Activated CD8-positive, alpha-beta memory T cell treated with anti-CD3 and anti-CD28 coated beads, Interleukin-2, amount 50 U/mL, for 1 hour (primary cell): ENCODE measurements at regions not wholly inside any gene's neighbourhood (a gene's known extent, or its start where the extent isn't known, plus 50 kb on each side); places are given as distances from the start of the nearest gene placed in this dataset.

Experiments used
- DNase-seq: peaks from one replicate; pipeline ENCODE4 v3.0.0-alpha.2; 2020; ENCODE audit errors: extremely low read depth

DNA sequence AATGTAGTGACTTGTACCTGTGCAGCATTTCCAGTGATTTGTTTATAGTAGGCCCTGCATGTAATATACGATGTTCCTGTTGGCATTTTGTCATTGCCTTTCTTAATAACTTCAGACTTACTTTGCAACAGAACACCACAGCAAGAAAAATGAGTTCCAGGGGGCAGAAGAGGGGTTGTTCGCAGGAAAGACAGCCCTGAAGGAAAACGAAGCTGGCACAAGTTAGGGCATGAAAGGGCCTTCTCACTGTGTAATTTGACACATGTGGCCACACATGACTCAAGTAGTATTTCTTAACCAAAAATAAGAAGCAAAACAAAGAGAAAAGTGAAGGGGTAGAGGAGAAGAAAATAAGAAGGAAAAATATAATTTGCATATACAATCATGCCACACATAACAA, 265.8 kb upstream of the SMIM31 start:
- DNase-seq: no peak

DNA sequence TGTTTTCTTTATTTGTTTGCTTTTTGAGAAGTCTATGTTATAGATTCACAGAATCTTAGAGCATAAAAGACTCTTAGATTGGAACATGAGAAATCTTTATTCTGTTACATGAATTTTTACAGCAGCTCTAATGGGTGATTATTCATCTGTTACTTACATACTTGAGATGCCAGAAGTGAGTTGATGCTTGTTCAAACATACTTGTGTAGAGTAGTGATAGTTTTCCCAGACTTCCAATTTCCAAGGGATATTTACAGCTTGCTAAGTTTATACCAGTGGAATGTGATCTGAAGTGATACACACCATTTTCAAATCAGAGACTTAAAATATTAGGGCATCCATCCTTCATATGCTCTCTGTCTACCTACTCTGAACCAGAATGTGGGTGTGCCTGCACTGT, 252.9 kb upstream of the SMIM31 start:
- DNase-seq: no peak

GRCh38 chr4:164503874-164504273, 250.1 kb upstream of the SMIM31 start:
- no peak for DNase-seq

- no peak for DNase-seq
Measured at GRCh38 chr4:164508097-164508496, 245.8 kb upstream of the SMIM31 start.

DNA sequence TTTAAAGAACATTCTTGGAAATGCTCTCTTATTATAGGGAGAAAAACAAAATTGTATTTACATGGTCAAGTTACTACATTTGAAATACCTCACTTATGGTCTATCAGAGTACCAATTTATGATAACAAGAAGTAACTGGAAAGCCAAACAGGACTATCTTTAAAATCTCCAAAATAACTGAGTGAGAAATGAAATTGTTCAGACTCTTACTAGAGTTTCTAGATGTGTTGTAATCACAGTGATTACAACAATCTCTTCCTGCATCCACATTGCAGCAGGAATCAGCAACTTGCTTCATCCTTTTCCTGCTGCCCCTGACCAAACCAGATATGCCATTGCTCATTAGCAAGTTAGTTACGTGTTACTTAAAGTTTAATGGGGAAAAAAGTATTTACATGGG, 245.2 kb upstream of the SMIM31 start:
- DNase-seq: no peak

DNA sequence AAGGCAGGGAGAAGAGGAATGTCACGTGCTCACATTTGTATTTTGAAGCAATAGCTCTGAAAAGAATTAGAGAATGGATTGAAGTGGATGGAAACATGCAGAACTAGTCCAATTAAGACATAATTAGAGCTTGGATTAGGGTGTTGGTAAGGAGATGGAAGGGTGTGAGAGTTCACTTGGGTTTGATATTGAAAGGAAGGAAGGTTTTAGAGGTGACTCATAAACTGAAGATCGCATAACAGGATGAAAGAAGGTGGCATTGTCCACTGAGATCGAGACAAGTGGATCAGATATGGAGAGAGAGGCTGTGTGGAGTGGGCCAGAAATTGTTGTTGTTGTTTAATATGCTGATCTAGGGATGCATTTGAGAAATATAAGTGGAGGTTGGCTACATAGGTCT, 244.0 kb upstream of the SMIM31 start:
- no peak for DNase-seq

- no peak for DNase-seq
Measured at GRCh38 chr4:164512124-164512523, 241.8 kb upstream of the SMIM31 start.

DNA sequence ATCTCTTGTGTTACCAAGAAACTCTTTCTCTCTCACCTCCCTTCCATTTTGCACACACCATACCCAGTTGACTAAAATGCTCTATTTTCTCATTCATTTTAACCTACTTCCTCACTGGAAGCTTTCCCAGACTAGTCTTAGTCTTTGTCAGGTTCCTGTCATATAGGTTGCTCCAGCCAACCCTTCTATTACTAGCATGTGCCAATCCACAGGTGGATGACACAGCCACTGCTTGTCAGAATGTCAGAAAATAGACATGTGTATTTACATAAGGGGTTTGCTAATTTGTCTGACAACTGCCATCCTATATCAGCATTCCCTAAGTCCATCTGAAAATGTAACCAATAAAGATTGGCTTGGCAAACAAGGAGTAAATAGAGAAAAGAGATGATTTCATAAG, 239.2 kb upstream of the SMIM31 start:
- no peak for DNase-seq

- DNase-seq: no peak
Measured at GRCh38 chr4:164524789-164525188, 229.1 kb upstream of the SMIM31 start.

DNA sequence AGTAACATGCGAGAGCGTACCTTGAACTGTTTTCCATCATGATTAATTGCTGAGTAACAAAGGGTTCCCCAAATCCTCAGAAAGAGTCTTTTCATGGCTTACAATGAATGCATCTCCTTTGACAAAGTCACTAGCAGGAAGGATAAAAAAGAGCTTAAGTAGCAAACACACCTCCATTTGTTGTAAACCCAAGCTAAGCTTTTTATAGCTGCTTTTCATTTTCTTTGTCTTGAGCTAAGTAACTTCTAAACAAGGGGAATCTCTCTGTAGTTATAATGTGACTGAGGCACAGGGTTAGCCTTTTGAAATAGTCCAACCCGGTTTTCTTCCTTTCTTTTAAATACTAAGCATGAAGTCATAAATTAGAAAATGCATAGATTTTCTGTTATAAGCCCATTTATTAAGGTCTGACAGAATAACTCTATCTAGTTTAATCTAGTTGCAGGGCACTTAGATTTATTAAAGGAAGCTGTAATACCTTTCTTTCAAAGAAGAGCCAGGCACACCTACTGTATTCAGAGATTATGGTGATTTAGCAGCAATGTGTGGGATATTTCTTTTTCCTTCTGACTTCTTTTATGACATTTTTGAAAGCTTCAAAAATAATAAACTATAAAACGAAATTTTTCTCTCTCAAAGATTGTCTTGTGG, 226.9 kb upstream of the SMIM31 start:
- DNase-seq: no peak

DNA sequence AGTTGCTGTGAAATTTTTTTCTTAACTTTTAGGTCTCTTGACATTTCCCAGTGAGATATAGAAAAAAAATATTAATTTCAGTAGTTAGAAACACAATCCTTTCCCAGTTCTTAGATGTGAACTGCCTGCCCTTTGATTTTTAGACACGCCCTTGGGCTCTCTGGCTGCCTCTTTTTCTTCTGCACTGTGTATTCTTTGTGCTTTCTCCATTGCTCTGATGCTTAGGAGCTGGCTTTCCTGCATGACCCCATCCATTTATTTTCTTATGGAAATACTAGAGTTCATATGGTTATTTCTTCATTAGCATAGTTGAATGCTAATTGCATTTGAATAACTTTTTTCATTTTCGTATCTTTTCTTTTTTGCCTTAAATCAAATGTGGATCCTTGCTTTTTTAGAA, 224.9 kb upstream of the SMIM31 start:
- no peak for DNase-seq

DNA sequence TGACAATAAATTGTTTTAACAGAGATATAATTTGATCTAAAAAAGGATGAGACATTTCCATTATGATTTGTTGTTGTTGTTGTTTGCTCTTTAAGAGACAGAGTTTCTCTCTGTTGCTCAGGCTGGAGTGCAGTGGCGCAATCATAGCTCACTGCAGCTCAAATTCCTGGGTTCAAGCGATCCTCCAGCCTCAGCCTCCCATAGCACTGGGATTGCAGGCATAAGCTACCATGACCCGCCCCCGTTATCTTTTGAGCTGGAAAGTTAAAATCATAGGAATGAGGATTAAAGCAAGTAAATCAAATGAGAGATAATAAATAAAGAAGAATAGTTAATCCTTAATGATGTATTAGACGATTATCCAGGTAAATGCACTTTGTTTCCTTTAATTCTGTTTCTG, 224.4 kb upstream of the SMIM31 start:
- DNase-seq: no peak

DNA sequence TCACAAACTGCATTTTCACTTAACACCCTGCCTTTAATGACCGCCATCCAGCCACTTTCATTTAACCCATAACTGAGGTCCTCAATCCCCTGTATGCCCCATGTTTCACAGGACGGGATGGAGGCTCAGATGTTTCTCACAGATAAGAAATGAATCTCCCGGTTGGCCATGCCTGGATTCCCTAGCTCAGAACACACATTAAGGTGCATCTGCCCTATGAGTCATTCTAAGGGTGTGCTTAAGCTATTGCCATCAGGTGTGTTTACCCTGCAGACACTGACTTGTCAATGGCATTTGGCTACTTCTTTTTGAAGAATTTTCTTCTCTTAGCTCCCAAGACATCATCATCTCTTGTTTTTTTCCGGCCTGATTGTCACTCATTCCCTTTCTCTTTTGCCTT, 222.6 kb upstream of the SMIM31 start:
- no peak for DNase-seq

DNA sequence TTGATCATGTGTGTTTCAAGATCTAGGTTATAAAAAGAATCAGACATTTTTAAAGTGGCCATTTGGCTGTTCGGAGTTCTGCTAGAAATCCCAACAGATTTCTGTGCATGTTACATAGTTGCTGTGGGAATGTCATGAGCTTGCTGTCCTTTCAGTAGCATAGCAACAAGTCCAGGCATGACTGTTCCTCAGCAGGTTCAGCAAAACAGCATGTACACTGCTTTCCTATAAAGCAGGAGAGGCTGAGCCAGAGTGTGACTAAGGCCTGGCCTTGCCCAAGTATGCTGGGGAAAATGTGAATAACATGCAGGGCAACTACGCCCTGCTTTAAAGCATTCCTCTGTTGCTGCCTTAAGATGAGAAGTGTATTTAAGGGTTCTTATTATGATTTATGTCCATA, 217.1 kb upstream of the SMIM31 start:
- no peak for DNase-seq

- DNase-seq: no peak
Measured at GRCh38 chr4:164538097-164538496, 215.8 kb upstream of the SMIM31 start.

DNA sequence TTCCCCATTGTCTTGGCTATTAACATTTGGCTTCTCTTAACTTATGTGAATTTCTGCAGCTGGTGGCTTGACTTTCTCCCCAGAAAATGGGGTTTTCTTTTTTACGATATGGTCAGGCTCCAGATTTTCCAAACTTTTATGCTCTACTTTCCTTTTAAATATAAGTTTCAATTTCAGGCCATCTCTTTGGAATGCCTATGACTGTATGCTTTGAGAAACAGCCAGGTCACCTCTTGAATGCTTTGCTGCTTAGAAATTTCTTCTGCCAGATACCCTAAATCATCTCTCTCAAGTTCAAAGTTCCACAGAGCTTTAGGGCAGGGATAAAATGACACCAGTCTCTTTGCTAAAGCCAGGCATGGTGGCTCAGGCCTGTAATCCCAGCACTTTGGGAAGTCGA, 212.9 kb upstream of the SMIM31 start:
- DNase-seq: no peak

- no peak for DNase-seq
Measured at GRCh38 chr4:164542431-164542830, 211.5 kb upstream of the SMIM31 start.

GRCh38 chr4:164550989-164551712, 202.8 kb upstream of the SMIM31 start:
- no peak for DNase-seq

- no peak for DNase-seq
Measured at GRCh38 chr4:164551713-164552040, 202.3 kb upstream of the SMIM31 start.

DNA sequence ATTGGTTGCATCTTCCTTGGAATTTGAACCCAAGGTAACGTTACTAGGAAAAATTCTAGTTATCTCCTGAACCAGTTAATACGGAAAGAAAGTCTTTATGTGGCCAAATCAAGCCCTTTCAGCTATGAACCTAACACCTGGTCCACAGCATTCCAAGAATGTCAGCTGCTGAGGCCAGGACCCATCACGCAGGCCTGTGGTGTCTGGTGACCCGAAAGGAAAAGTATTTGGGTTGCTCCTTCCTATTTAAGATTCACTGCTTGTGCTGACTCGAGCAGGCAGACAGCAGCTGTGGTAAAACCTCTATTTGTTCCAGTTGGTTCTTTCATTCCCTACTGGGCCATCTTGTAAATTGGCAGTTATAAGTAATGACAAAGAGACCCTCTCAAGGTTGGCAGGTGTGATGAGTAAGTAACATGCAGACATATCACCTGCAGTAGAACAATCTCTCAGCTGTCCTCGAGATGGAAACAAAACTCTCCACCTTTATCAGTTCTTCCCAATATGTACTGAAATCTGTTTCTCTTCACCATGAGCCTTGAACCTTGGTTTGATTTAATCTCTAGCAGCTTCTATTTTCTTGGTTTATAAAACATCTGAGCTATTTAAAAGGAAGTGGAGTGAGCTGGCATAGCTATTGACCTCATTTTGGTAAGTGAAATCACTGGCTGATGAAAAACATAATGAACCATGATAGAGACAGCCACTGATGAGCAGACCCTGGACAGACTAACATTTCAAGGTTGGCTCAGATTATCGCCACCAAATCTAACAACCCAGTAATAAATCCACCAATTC, 182.1 kb upstream of the SMIM31 start:
- no peak for DNase-seq

DNA sequence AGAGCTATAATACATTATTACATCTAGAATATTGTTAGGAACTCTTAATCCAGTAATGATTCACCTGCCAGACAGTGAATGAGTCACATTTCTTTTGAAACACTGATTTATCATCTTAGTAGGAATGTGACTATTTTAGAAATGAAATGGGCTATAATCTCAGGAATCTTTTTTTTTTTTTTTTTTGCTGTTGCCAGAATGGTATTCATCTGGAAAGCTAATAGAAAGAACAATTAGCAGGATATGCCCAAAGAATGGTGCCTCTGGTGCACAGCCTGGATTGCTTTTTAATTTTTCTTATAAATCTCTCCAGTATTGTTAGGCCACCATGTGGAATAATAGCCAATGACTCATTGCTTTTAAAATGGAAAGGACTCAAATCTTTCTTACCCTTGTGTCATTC, 181.1 kb upstream of the SMIM31 start:
- no peak for DNase-seq

DNA sequence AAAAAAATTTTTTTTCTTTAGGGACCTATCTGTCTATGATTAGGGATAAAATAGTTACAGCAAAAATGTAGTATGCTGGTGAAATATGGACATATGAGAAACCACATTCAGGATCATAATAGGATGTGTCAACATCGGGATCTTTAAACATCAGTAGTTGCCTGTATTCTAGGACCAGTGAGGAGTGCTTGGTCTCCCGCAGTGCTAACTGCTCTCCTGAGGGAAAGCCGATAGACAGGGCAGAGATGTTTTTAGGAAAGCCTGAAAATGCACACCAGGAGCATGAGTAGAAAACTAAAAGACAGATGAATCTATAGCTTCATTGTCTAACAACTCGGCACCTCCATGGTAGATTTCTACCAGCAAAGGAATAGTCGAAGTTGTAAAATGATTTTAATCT, 178.1 kb upstream of the SMIM31 start:
- DNase-seq: no peak

- DNase-seq: no peak
Measured at GRCh38 chr4:164579270-164579942, 174.5 kb upstream of the SMIM31 start.
